HG02852 (cell line): ENCODE measurements at regions not wholly inside any gene's neighbourhood (a gene's known extent, or its start where the extent isn't known, plus 50 kb on each side); places are given as distances from the start of the nearest gene placed in this dataset.

ENCODE experiments used
- ATAC-seq: cut with Tn5 transposase; IDR thresholded peaks from one replicate; pipeline ENCODE4 v1.9.1; 2021; ENCODE audit warnings: mild to moderate bottlenecking, moderate library complexity; ENCODE audit not compliant: unreplicated experiment

- no peak for ATAC-seq
Measured at GRCh38 chr14:55927028-55927427, 191.2 kb upstream of the PELI2 start.

- no peak for ATAC-seq
Measured at GRCh38 chr14:55928276-55928675, 189.9 kb upstream of the PELI2 start.

GRCh38 chr14:55929136-55929535 is 189.1 kb upstream of the PELI2 start:
- ATAC-seq, result no peak

GRCh38 chr14:55930016-55930784 is 188.0 kb upstream of the PELI2 start:
- no peak for ATAC-seq

GRCh38 chr14:55936691-55937090 is 181.5 kb upstream of the PELI2 start:
- ATAC-seq, result no peak

GRCh38 chr14:55938249-55938791 is 179.9 kb upstream of the PELI2 start:
- ATAC-seq, result no peak

GRCh38 chr14:55942076-55942654 is 176.0 kb upstream of the PELI2 start:
- ATAC-seq, result no peak

GRCh38 chr14:55942826-55943225 is 175.4 kb upstream of the PELI2 start:
- no peak for ATAC-seq

GRCh38 chr14:55944757-55945156 is 173.5 kb upstream of the PELI2 start:
- ATAC-seq, result no peak

GRCh38 chr14:55946231-55946630 is 172.0 kb upstream of the PELI2 start:
- ATAC-seq, result no peak

GRCh38 chr14:55948399-55948798 is 169.8 kb upstream of the PELI2 start:
- no peak for ATAC-seq

GRCh38 chr14:55949708-55950107 is 168.5 kb upstream of the PELI2 start:
- no peak for ATAC-seq

- no peak for ATAC-seq
Measured at GRCh38 chr14:55950135-55950534, 168.1 kb upstream of the PELI2 start.

GRCh38 chr14:55951341-55952206 is 166.6 kb upstream of the PELI2 start:
- ATAC-seq, result no peak

- ATAC-seq, result no peak
Measured at GRCh38 chr14:55954108-55954507, 164.1 kb upstream of the PELI2 start.

- no peak for ATAC-seq
Measured at GRCh38 chr14:55955175-55955574, 163.0 kb upstream of the PELI2 start.

- ATAC-seq, result no peak
Measured at GRCh38 chr14:55957950-55958349, 160.3 kb upstream of the PELI2 start.

- no peak for ATAC-seq
Measured at GRCh38 chr14:55963295-55963694, 154.9 kb upstream of the PELI2 start.

- ATAC-seq, result no peak
Measured at GRCh38 chr14:55964091-55964490, 154.1 kb upstream of the PELI2 start.

GRCh38 chr14:55964821-55965220 is 153.4 kb upstream of the PELI2 start:
- ATAC-seq, result no peak

- no peak for ATAC-seq
Measured at GRCh38 chr14:55965851-55966250, 152.4 kb upstream of the PELI2 start.
